Transverse colon (tissue), 4 donors: ENCODE measurements at regions not wholly inside any gene's neighbourhood (a gene's known extent, or its start where the extent isn't known, plus 50 kb on each side); places are given as distances from the start of the nearest gene placed in this dataset.

Experiments
- DNase-seq: peaks from one replicate; pipeline ENCODE4 v3.0.0-alpha.2; 2019
- H3K27ac ChIP-seq, 4 donors: fragments of 200-600 bp; sonication (generic); 2 replicates each; pipeline ENCODE4 v1.5.1; 2016 to 2018; ENCODE audit warnings: inconsistent platforms in 4 of 4
- H3K27me3 ChIP-seq: fragments of 200-600 bp; sonication (generic); 2 replicates; pipeline ENCODE4 v1.5.1; 2017; ENCODE audit warnings: inconsistent platforms
- H3K36me3 ChIP-seq, 4 donors: fragments of 200-600 bp; sonication (generic); 2 replicates each; pipeline ENCODE4 v1.5.1; 2017 to 2019; ENCODE audit warnings: inconsistent platforms in 4 of 4
- H3K4me1 ChIP-seq, 4 donors: fragments of 200-600 bp; sonication (generic); 2 replicates each; pipeline ENCODE4 v1.5.1; 2017 to 2020; ENCODE audit warnings: inconsistent platforms in 4 of 4
- H3K4me3 ChIP-seq, 4 donors: fragments of 200-600 bp; sonication (generic); 1 replicate in 1 of 4; 2 replicates in 3 of 4; pipeline versions ENCODE4 v1.5.1 to v1.6.1; 2017 to 2019; ENCODE audit warnings: inconsistent platforms in 4 of 4
- H3K9me3 ChIP-seq, 2 donors: fragments of 200-600 bp; sonication (generic); 2 replicates each; pipeline ENCODE4 v1.5.1; 2017 to 2019; ENCODE audit warnings: inconsistent platforms in 2 of 2
- EP300 ChIP-seq: sonication (generic); formaldehyde crosslinking; IDR thresholded peaks from one replicate; pipeline ENCODE4 v1.6.1; 2017; ENCODE audit warnings: antibody characterized with exemption, low read depth
- POLR2A ChIP-seq: fragments of 450-650 bp; IDR thresholded peaks from one replicate; pipeline ENCODE4 v1.6.1; 2016; ENCODE audit warnings: antibody characterized with exemption, mild to moderate bottlenecking, moderate library complexity
- POLR2AphosphoS5 ChIP-seq, 3 donors: sonication (generic); formaldehyde crosslinking; IDR thresholded peaks; one replicate each; pipeline ENCODE4 v1.6.1; 2016; ENCODE audit warnings: antibody characterized with exemption in 3 of 3
- WGBS, 2 donors: methylation state at CpG; one replicate each; pipeline ENCODE4 v1.1.5; 2018; ENCODE audit warnings: low coverage in 1 of 2; 5-methylcytosine and 5-hydroxymethylcytosine counted together
- in situ Hi-C, 4 donors: fragments of 200-750 bp; cut with MboI; loops; one replicate each; pipeline versions ENCODE4 v1.15.0 to v1.15.1; 2017; ENCODE audit warnings: low sequenced_read_pairs in 3 of 4, low pct_ligation_motif_present in 1 of 4, low pct_unique_long_range_greater_than_20kb in 1 of 4
- intact Hi-C: fragments of 100-400 bp; cut with DNase I; formaldehyde crosslinking; loops from one replicate; pipeline ENCODE4 v1.15.1; 2023; ENCODE audit warnings: low total_unique reads
- TF ChIP-seq, protein P1 (sequence below), 5 experiments: fragments of 200-600 bp in 3 of 5; fragments of 450-650 bp in 2 of 5; sonication (generic) in 3 of 5; IDR thresholded peaks; 1 replicate in 2 of 5; 2 replicates in 3 of 5; pipeline ENCODE4 v1.5.1; 2016 to 2017; ENCODE audit warnings: antibody characterized with exemption in 5 of 5, inconsistent platforms in 3 of 5, mild to moderate bottlenecking in 2 of 5, moderate library complexity in 1 of 5

DNA sequence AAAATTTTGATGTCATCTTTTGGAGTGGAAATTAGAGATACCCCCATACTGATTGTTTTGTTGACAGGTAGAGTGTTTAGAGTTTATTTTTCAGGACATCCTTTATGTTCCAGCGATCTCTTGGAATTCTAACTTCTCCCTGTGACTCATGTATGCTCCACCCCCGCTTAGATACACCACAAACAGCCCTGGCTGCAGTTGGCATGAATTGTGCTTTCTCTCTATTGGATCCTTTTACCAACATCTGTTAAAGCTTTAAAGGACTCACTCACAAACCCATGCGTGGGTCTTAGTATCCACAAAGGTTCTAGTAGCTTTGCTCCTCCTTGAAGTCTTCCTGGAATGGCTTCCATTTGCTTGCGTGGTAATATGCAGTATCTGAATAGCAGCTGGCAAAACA, 409.5 kb upstream of the POU3F3 start:
- no peak overlapping the region for H3K4me3 ChIP-seq
- no peaks in the 10 kb centered on the region for H3K27me3 ChIP-seq
- no peaks in the 10 kb centered on the region for H3K9me3 ChIP-seq
- H3K36me3 ChIP-seq: no peaks in the 10 kb centered on the region
- TF ChIP-seq POLR2AphosphoS5 (IDR thresholded peaks at IDR 0.05): no peak
- TF ChIP-seq, protein P1, sequence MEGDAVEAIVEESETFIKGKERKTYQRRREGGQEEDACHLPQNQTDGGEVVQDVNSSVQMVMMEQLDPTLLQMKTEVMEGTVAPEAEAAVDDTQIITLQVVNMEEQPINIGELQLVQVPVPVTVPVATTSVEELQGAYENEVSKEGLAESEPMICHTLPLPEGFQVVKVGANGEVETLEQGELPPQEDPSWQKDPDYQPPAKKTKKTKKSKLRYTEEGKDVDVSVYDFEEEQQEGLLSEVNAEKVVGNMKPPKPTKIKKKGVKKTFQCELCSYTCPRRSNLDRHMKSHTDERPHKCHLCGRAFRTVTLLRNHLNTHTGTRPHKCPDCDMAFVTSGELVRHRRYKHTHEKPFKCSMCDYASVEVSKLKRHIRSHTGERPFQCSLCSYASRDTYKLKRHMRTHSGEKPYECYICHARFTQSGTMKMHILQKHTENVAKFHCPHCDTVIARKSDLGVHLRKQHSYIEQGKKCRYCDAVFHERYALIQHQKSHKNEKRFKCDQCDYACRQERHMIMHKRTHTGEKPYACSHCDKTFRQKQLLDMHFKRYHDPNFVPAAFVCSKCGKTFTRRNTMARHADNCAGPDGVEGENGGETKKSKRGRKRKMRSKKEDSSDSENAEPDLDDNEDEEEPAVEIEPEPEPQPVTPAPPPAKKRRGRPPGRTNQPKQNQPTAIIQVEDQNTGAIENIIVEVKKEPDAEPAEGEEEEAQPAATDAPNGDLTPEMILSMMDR (IDR thresholded peaks at IDR 0.05): no peak
- no peak for TF ChIP-seq POLR2A
- TF ChIP-seq EP300: no peak
- H3K27ac ChIP-seq: no peak overlapping the region
- WGBS, 2 donors: 63 to 71% methylated on average over 4 of the region's 4 CpGs
- intact Hi-C loops (no loop called here), in situ Hi-C loops (no loop called here)
- DNase-seq: no peak
- H3K4me1 ChIP-seq: no peaks in the 10 kb centered on the region

DNA sequence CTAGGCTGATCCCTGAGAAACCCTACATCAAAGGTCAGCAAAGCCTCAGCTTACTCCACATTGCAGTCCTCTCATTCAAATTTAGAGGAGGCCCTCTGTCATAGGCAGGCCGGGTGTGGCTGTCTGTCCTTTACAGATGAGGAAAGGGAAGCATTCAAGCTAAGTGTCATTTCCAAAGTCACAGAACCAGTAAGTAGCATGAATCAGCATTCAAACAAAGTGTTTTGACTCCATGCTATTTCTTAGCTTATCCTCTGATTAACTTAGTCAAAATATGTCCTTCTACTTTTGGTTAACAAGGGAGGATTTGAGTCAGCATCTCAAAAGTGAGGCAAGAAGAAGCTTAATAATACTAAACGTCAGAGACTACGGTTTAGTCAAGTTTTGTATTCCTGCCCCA, 409.0 kb upstream of the POU3F3 start:
- no peak overlapping the region for H3K27ac ChIP-seq
- no peaks in the 10 kb centered on the region for H3K36me3 ChIP-seq
- intact Hi-C loops (no loop called here), in situ Hi-C loops (no loop called here)
- TF ChIP-seq EP300 (no peak), POLR2A (no peak), POLR2AphosphoS5 (IDR thresholded peaks at IDR 0.05) (no peak)
- TF ChIP-seq, protein P1 (IDR thresholded peaks at IDR 0.05): no peak
- no peaks in the 10 kb centered on the region for H3K4me1 ChIP-seq
- H3K27me3 ChIP-seq: no peaks in the 10 kb centered on the region
- no peak overlapping the region for H3K4me3 ChIP-seq
- WGBS, 2 donors: 61% methylated on average over 3 of the region's 3 CpGs; no CpG with 5 or more reads in 1 of the 2 donors
- no peak for DNase-seq
- no peaks in the 10 kb centered on the region for H3K9me3 ChIP-seq

DNA sequence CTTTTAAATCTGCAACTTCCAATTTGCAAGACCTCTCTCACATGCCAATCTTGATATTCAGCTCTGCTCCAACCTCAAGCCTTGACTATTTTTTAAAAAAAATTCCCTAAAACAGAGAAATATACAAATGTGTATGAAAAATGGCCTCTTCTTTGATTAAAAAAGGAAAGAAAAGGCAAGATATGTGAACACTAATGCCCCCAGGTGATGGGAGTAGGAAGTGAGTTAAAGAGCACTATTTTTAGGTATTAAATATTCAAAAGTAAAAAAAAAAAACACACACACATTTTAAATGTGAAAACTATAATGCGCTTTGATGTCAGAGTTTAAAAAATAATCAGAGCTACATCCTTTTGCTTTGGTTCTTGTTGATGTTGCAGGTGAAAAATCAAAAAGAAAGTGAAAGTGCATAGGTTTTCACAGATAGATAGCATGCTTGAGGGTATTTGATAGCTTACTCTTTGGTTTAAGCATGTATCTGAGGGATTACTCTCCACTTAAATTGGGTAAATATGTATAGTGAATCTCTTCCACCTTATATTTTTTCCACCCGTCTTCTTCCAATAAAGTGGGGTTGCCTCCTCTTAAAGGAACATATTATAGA, 406.0 kb upstream of the POU3F3 start:
- intact Hi-C loops: no loop called here
- H3K4me3 ChIP-seq: no peak overlapping the region
- DNase-seq: no peak

DNA sequence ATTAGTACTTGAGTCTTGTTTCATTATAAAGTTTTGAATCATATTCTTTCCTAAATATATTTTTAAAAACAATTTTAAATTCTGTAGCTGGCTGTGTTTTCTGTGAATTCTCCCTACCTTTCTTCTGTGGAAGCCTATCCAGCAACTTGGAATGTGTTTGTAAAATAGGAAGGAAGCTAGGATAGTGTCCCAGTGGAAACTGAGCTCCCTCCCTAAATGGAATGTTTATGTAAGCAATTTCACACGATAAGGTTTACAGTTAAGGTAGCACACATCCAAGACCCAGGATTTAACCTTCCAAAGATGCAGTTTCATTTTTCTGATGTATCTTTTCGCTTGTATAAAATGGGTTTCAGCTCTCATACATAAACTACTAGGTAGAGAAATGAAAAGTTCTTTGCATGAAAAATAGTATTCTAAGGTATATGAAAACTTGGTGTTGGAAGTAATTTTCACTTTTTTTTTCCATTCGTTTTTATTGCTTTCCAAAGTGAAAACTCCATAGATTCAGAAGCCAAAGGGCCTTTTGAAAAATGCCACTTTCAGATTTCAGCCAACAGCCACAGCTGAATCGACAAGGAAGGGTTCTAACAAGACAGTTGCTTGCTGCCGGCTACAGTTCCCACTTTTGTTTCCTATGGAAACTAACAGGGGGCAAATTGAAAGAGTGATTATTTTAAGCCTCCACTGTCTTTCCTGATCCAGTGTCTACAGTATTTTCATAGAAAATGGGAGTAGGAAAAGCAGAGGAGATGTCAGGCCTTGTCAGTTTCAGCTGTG, 405.1 kb upstream of the POU3F3 start:
- Histone ChIP-seq H3K4me3 (no peak overlapping the region), H3K27ac (no peak overlapping the region), H3K9me3 (no peaks in the 10 kb centered on the region), H3K36me3 (no peaks in the 10 kb centered on the region), H3K27me3 (no peaks in the 10 kb centered on the region), H3K4me1 (no peaks in the 10 kb centered on the region)
- intact Hi-C loops (no loop called here), in situ Hi-C loops (no loop called here)
- no peak for DNase-seq
- 31 to 53% methylated on average over 5 of the region's 5 CpGs for WGBS, 2 donors
- TF ChIP-seq EP300 (no peak), POLR2AphosphoS5 (IDR thresholded peaks at IDR 0.05) (no peak), POLR2A (no peak)
- TF ChIP-seq, protein P1 (IDR thresholded peaks at IDR 0.05): no peak

More for the DNA sequence above, 406.0 kb upstream of the POU3F3 start:
- in situ Hi-C loops: no loop called here
- no peaks in the 10 kb centered on the region for H3K9me3 ChIP-seq
- no peaks in the 10 kb centered on the region for H3K27me3 ChIP-seq
- TF ChIP-seq POLR2AphosphoS5 (IDR thresholded peaks at IDR 0.05): no peak
- no peak for TF ChIP-seq EP300
- TF ChIP-seq, protein P1 (IDR thresholded peaks at IDR 0.05): no peak
- no peak for TF ChIP-seq POLR2A
- no peaks in the 10 kb centered on the region for H3K36me3 ChIP-seq
- no peaks in the 10 kb centered on the region for H3K4me1 ChIP-seq
- 84 to 85% methylated on average over 2 of the region's 2 CpGs for WGBS, 2 donors
- H3K27ac ChIP-seq: no peak overlapping the region
